Ovary (tissue), 7 donors: ENCODE measurements at regions not wholly inside any gene's neighbourhood (a gene's known extent, or its start where the extent isn't known, plus 50 kb on each side); places are given as distances from the start of the nearest gene placed in this dataset.
"Not testable (repeated sequence)": the region's sequence is repeated elsewhere in the genome, so short reads cannot be mapped to it uniquely, and the experiment has no call there.

Experiments used
- DNase-seq, 5 donors: peaks; one replicate each; pipeline ENCODE4 v3.0.0-alpha.2; 2019 to 2020
- H3K27ac ChIP-seq, 2 donors: fragments of 200-600 bp; one replicate each; pipeline versions ENCODE4 v1.5.1 to v1.8.0; 2019 to 2022
- H3K27me3 ChIP-seq: fragments of 200-600 bp; one replicate; pipeline ENCODE4 v1.8.0; 2022
- H3K36me3 ChIP-seq: fragments of 200-600 bp; sonication (generic); one replicate; pipeline ENCODE4 v1.5.1; 2019
- H3K4me1 ChIP-seq: one replicate; pipeline ENCODE4 v1.8.1; 2013; ENCODE audit warnings: mild to moderate bottlenecking, moderate library complexity; ENCODE audit not compliant: insufficient read depth
- H3K4me3 ChIP-seq: fragments of 200-600 bp; sonication (generic); one replicate; pipeline ENCODE4 v1.5.1; 2017
- H3K9me3 ChIP-seq, 2 donors: fragments of 200-600 bp in 1 of 2; sonication (generic) in 1 of 2; one replicate each; pipeline versions ENCODE4 v1.5.1 to v1.8.1; 2013 to 2019; ENCODE audit warnings: mild to moderate bottlenecking in 1 of 2, moderate library complexity in 1 of 2
- CTCF ChIP-seq, 3 donors: fragments of 450-650 bp in 2 of 3; fragments of 200-600 bp in 1 of 3; IDR thresholded peaks; one replicate each; pipeline versions ENCODE4 v1.5.1 to v1.8.0; 2016 to 2022; ENCODE audit warnings: antibody characterized with exemption in 3 of 3, mild to moderate bottlenecking in 1 of 3
- EP300 ChIP-seq: sonication (generic); formaldehyde crosslinking; IDR thresholded peaks from one replicate; pipeline ENCODE4 v1.6.1; 2017; ENCODE audit warnings: antibody characterized with exemption
- POLR2A ChIP-seq: fragments of 450-650 bp; IDR thresholded peaks from one replicate; pipeline ENCODE4 v1.6.1; 2017; ENCODE audit warnings: antibody characterized with exemption, mild to moderate bottlenecking, moderate library complexity
- WGBS, 3 donors: extraction: QIAGEN DNeasy Blood & Tissue Kit in 1 of 3; methylation state at CpG; one replicate each; pipeline versions ENCODE4 v1.1.5 to v1.1.7; 2013 to 2017; 5-methylcytosine and 5-hydroxymethylcytosine counted together
- intact Hi-C, 4 donors: fragments of 100-400 bp; cut with DNase I; formaldehyde crosslinking; loops; one replicate each; pipeline versions ENCODE4 v1.11.0 to v1.15.1; 2022 to 2023
- donor health status: DM: no; HTN: no; CAD: no; lungs with moderate emphysema.
- donor health status: DM: no; HTN: no; CAD: no.
- donor health status: Bipolar disorder and iron deficiency.
- donor health status: DM: no; HTN: no; CAD: no.
- donor health status: DM: yes; HTN: yes; CAD: no.

GRCh38 chr11:26936109-26936508 lies 57.8 kb upstream of the FIBIN start:
- no peak overlapping the region for H3K27ac ChIP-seq
- no peak for DNase-seq
- no peaks in the 10 kb centered on the region for H3K9me3 ChIP-seq
- no peaks in the 10 kb centered on the region for H3K27me3 ChIP-seq
- 86 to 95% (median 93%) methylated on average over 3 of the region's 3 CpGs for WGBS, 3 donors
- H3K4me1 ChIP-seq: no peaks in the 10 kb centered on the region
- H3K4me3 ChIP-seq: no peak overlapping the region
- no peaks in the 10 kb centered on the region for H3K36me3 ChIP-seq
- TF ChIP-seq CTCF (IDR thresholded peaks at IDR 0.05) (no peak), EP300 (no peak), POLR2A (no peak)
- intact Hi-C loops: no loop called here

- no peak overlapping the region for H3K4me3 ChIP-seq
- H3K36me3 ChIP-seq: no peaks in the 10 kb centered on the region
- H3K4me1 ChIP-seq: no peaks in the 10 kb centered on the region
- no peak for TF ChIP-seq POLR2A
- no peak for TF ChIP-seq EP300
- no peak for TF ChIP-seq CTCF (IDR thresholded peaks at IDR 0.05)
- H3K27ac ChIP-seq: no peak overlapping the region
- no peaks in the 10 kb centered on the region for H3K27me3 ChIP-seq
- H3K9me3 ChIP-seq: no peaks in the 10 kb centered on the region
- no peak for DNase-seq
- intact Hi-C loops: no loop called here
Measured at GRCh38 chr11:26937386-26937785, 56.5 kb upstream of the FIBIN start.

GRCh38 chr11:26940501-26940900 lies 53.4 kb upstream of the FIBIN start:
- DNase-seq, H3K27me3 ChIP-seq, H3K27ac ChIP-seq, H3K9me3 ChIP-seq, H3K4me3 ChIP-seq, intact Hi-C loops, H3K4me1 ChIP-seq, H3K36me3 ChIP-seq: not testable (repeated sequence)
- 93 to 100% (median 94%) methylated on average over 2 of the region's 2 CpGs for WGBS, 3 donors

- intact Hi-C loops: no loop called here
- TF ChIP-seq CTCF (IDR thresholded peaks at IDR 0.05): no peak
- no peak for TF ChIP-seq EP300
- TF ChIP-seq POLR2A: no peak
- no peaks in the 10 kb centered on the region for H3K36me3 ChIP-seq
- no peak overlapping the region for H3K27ac ChIP-seq
- H3K9me3 ChIP-seq: no peaks in the 10 kb centered on the region
- H3K4me1 ChIP-seq: no peaks in the 10 kb centered on the region
- no peak for DNase-seq
- H3K4me3 ChIP-seq: no peak overlapping the region
- WGBS, 3 donors: 94 to 96% (median 95%) methylated on average over 3 of the region's 3 CpGs
- H3K27me3 ChIP-seq: no peaks in the 10 kb centered on the region
Measured at GRCh38 chr11:26942356-26942755, 51.6 kb upstream of the FIBIN start.

- Histone ChIP-seq H3K4me1 (no peaks in the 10 kb centered on the region), H3K9me3 (no peaks in the 10 kb centered on the region), H3K36me3 (no peaks in the 10 kb centered on the region), H3K4me3 (no peak overlapping the region), H3K27ac (no peak overlapping the region), H3K27me3 (no peaks in the 10 kb centered on the region)
- no peak for DNase-seq
- 96 to 99% (median 97%) methylated on average over 3 of the region's 3 CpGs for WGBS, 3 donors
- intact Hi-C loops: no loop called here
- no peak for TF ChIP-seq CTCF (IDR thresholded peaks at IDR 0.05)
- TF ChIP-seq EP300: no peak
- TF ChIP-seq POLR2A: no peak
Measured at GRCh38 chr11:26943636-26944035, 50.3 kb upstream of the FIBIN start.
